Astrocyte (in vitro differentiated cells and primary cell): ENCODE measurements at regions not wholly inside any gene's neighbourhood (a gene's known extent, or its start where the extent isn't known, plus 50 kb on each side); places are given as distances from the start of the nearest gene placed in this dataset.

Experiments
- DNase-seq: peaks from one replicate; pipeline ENCODE4 v3.0.0-alpha.2; 2010; ENCODE audit warnings: low read depth
- FAIRE-seq: peaks from 2 replicates; lab custom pipeline; 2011; peaks lifted over from hg19 to GRCh38; lab: Jason Lieb, UNC
- H2AFZ ChIP-seq: 2 replicates; pipeline ENCODE4 v1.6.0; 2012; ENCODE audit warnings: low read depth, low read length, inconsistent platforms
- H3K27ac ChIP-seq: 2 replicates; pipeline ENCODE4 v1.5.1; 2011; ENCODE audit warnings: low read depth, low read length, inconsistent platforms
- H3K27me3 ChIP-seq: 2 replicates; pipeline ENCODE4 v1.6.0; 2011; ENCODE audit warnings: low read length, inconsistent platforms; ENCODE audit not compliant: insufficient read depth
- H3K36me3 ChIP-seq: 2 replicates; pipeline ENCODE4 v1.5.1; 2011; ENCODE audit warnings: low read length, inconsistent platforms; ENCODE audit not compliant: insufficient read depth
- H3K4me1 ChIP-seq: 2 replicates; pipeline ENCODE4 v1.5.1; 2011; ENCODE audit warnings: low read length, inconsistent platforms; ENCODE audit not compliant: insufficient read depth
- H3K4me2 ChIP-seq: 2 replicates; pipeline ENCODE4 v1.6.0; 2012; ENCODE audit warnings: low read length, inconsistent platforms
- H3K4me3 ChIP-seq: 2 replicates; pipeline ENCODE4 v1.5.1; 2011; ENCODE audit warnings: low read depth, mild to moderate bottlenecking, low read length, inconsistent platforms; ENCODE audit not compliant: insufficient read depth
- H3K79me2 ChIP-seq: 2 replicates; pipeline ENCODE4 v1.6.0; 2012; ENCODE audit warnings: mild to moderate bottlenecking, low read length, inconsistent platforms; ENCODE audit not compliant: insufficient read depth
- H3K9ac ChIP-seq: 2 replicates; pipeline ENCODE4 v1.6.0; 2012; ENCODE audit warnings: mild to moderate bottlenecking, low read length, inconsistent platforms
- H3K9me3 ChIP-seq: 2 replicates; pipeline ENCODE4 v1.5.1; 2012; ENCODE audit warnings: low read depth, mild to moderate bottlenecking, low read length, inconsistent platforms; ENCODE audit not compliant: insufficient read depth
- H4K20me1 ChIP-seq: 2 replicates; pipeline ENCODE4 v1.6.0; 2012; ENCODE audit warnings: low read length, inconsistent platforms; ENCODE audit not compliant: insufficient read depth
- H3K27ac Mint-ChIP-seq: one replicate; pipeline ENCODE4 v1.8.0; 2021; ENCODE audit warnings: mild to moderate bottlenecking, mixed read lengths; ENCODE audit not compliant: unreplicated experiment
- H3K27me3 Mint-ChIP-seq: one replicate; pipeline ENCODE4 v1.8.0; 2021; ENCODE audit warnings: low read depth, mixed read lengths; ENCODE audit not compliant: unreplicated experiment
- H3K36me3 Mint-ChIP-seq: one replicate; pipeline ENCODE4 v1.8.0; 2021; ENCODE audit warnings: low read depth, mixed read lengths; ENCODE audit not compliant: unreplicated experiment
- H3K4me1 Mint-ChIP-seq: one replicate; pipeline ENCODE4 v1.8.0; 2021; ENCODE audit warnings: low read depth, mixed read lengths; ENCODE audit not compliant: unreplicated experiment
- H3K4me3 Mint-ChIP-seq: one replicate; pipeline ENCODE4 v1.8.0; 2021; ENCODE audit warnings: mild to moderate bottlenecking, moderate library complexity, mixed read lengths; ENCODE audit not compliant: unreplicated experiment
- H3K9me3 Mint-ChIP-seq: one replicate; pipeline ENCODE4 v1.8.0; 2021; ENCODE audit warnings: mild to moderate bottlenecking, mixed read lengths; ENCODE audit not compliant: unreplicated experiment
- EZH2 ChIP-seq: IDR thresholded peaks from 2 replicates; pipeline ENCODE4 v1.6.1; 2012; ENCODE audit warnings: mild to moderate bottlenecking, low read length, inconsistent platforms; ENCODE audit not compliant: insufficient read depth
- TF ChIP-seq, protein P1 (sequence below): IDR thresholded peaks from 2 replicates; pipeline ENCODE4 v1.5.1; 2011; ENCODE audit warnings: low read depth, mild to moderate bottlenecking, inconsistent platforms, low read length, moderate library complexity; ENCODE audit not compliant: insufficient read depth

DNA sequence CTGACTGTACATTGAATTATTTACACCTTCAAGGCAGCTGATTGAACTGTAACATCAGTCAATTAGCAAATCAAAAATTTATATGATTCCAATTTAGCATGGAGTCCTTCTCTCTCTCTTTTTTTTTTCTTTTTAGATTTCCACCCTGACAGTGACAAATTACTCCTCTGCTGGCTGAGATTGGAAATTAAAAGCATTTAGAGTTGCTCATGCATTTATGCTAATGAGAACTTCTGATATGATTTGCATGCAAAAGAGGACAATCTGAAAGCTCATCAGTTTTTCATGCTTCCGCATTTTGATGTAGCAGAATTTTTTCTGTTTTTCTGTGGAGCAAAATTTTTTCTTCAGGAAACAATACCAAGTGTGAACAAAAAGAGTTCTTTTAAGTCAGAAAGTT is 130.5 kb upstream of the NOX3 start:
- Mint-ChIP-seq H3K27ac (no peak overlapping the region), H3K9me3 (peaks cover 3% of the 10 kb centered on the region)
- H3K4me2 ChIP-seq = no peak overlapping the region

GRCh38 chr6:155584006-155584405 is 128.4 kb upstream of the NOX3 start:
- H3K36me3 ChIP-seq = no peaks in the 10 kb centered on the region
- H3K9ac ChIP-seq = no peak overlapping the region
- no peak for DNase-seq
- H3K4me3 Mint-ChIP-seq = no peak overlapping the region
- no peak overlapping the region for H2AFZ ChIP-seq
- H4K20me1 ChIP-seq = no peaks in the 10 kb centered on the region
- peaks cover 3% of the 10 kb centered on the region for H3K9me3 Mint-ChIP-seq
- TF ChIP-seq EZH2 = no peak
- TF ChIP-seq, protein P1, sequence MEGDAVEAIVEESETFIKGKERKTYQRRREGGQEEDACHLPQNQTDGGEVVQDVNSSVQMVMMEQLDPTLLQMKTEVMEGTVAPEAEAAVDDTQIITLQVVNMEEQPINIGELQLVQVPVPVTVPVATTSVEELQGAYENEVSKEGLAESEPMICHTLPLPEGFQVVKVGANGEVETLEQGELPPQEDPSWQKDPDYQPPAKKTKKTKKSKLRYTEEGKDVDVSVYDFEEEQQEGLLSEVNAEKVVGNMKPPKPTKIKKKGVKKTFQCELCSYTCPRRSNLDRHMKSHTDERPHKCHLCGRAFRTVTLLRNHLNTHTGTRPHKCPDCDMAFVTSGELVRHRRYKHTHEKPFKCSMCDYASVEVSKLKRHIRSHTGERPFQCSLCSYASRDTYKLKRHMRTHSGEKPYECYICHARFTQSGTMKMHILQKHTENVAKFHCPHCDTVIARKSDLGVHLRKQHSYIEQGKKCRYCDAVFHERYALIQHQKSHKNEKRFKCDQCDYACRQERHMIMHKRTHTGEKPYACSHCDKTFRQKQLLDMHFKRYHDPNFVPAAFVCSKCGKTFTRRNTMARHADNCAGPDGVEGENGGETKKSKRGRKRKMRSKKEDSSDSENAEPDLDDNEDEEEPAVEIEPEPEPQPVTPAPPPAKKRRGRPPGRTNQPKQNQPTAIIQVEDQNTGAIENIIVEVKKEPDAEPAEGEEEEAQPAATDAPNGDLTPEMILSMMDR = no peak
- no peaks in the 10 kb centered on the region for H3K27me3 ChIP-seq
- H3K36me3 Mint-ChIP-seq = no peaks in the 10 kb centered on the region
- peaks cover 2% of the 10 kb centered on the region for H3K4me1 Mint-ChIP-seq
- H3K4me1 ChIP-seq = no peaks in the 10 kb centered on the region
- H3K4me3 ChIP-seq = no peak overlapping the region
- no peaks in the 10 kb centered on the region for H3K79me2 ChIP-seq
- no peak overlapping the region for H3K4me2 ChIP-seq
- no peak overlapping the region for H3K27ac Mint-ChIP-seq
- H3K27ac ChIP-seq = no peak overlapping the region
- H3K9me3 ChIP-seq = no peaks in the 10 kb centered on the region
- FAIRE-seq = no peak
- H3K27me3 Mint-ChIP-seq = no peaks in the 10 kb centered on the region

More for the DNA sequence above, 130.5 kb upstream of the NOX3 start:
- Histone ChIP-seq H2AFZ (no peak overlapping the region), H3K4me1 (no peaks in the 10 kb centered on the region), H3K9me3 (no peaks in the 10 kb centered on the region), H3K9ac (no peak overlapping the region), H3K36me3 (no peaks in the 10 kb centered on the region), H3K27ac (no peak overlapping the region), H3K4me3 (no peak overlapping the region), H3K79me2 (no peaks in the 10 kb centered on the region), H3K27me3 (no peaks in the 10 kb centered on the region), H4K20me1 (no peaks in the 10 kb centered on the region)
- Mint-ChIP-seq H3K27me3 (no peaks in the 10 kb centered on the region), H3K4me1 (no peaks in the 10 kb centered on the region), H3K36me3 (no peaks in the 10 kb centered on the region), H3K4me3 (no peak overlapping the region)
- FAIRE-seq (no peak), DNase-seq (no peak)
- TF ChIP-seq, protein P1 = no peak
- no peak for TF ChIP-seq EZH2

DNA sequence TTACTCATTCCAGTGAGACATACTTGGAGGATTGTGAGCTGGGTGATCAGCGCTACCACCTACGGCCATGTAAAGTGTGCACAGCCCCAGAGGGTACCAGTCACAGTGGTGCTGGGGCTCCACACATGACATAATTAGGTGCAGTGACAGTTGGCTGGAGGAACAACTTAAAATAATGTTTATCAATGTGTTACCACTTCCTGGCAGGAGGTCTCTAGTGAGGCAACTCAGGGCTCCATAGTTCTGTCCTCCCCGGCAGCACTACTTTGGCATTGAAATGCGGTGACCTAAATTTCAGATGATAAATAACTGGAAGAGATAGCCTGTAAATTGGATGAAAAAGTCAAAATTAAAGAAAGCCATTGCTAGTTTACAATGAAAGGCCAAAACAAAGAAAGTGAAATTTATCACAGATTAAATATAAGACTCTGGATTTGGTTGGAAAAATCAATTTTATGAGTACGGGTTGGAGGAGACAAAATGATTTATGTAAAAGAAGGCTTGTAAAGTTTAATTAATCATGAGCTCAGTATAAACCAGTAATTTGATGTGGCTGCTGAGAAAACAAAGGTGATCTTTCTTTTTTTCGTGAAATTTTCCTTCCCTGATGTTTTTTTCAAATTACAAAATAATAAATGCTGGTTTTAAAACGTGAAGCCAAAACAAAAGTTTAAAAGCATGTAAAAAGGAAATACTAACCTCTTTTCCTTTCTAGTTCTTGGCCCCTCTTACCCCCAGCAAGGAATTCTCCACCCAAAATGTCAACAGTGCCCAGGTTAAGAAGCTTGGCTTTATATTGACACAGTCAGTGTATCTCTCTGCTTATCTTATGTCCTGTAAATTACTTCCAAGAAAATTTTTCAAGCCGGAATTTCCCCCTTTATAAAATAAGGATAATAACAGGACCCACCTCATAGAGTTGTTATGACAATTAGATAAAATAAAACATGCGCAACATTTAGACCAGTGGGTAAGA is 126.7 kb upstream of the NOX3 start:
- Histone ChIP-seq H3K36me3 (no peaks in the 10 kb centered on the region), H3K79me2 (no peaks in the 10 kb centered on the region), H3K4me3 (no peak overlapping the region), H3K4me1 (no peaks in the 10 kb centered on the region), H3K27ac (no peak overlapping the region), H3K27me3 (no peaks in the 10 kb centered on the region), H3K4me2 (no peak overlapping the region), H3K9ac (no peak overlapping the region), H3K9me3 (no peaks in the 10 kb centered on the region), H4K20me1 (no peaks in the 10 kb centered on the region), H2AFZ (no peak overlapping the region)
- DNase-seq (no peak), FAIRE-seq (no peak)
- H3K27ac Mint-ChIP-seq = no peak overlapping the region
- H3K4me3 Mint-ChIP-seq = no peak overlapping the region
- H3K36me3 Mint-ChIP-seq = no peaks in the 10 kb centered on the region
- TF ChIP-seq, protein P1 = no peak
- no peak for TF ChIP-seq EZH2
- no peaks in the 10 kb centered on the region for H3K9me3 Mint-ChIP-seq
- peaks cover 6% of the 10 kb centered on the region for H3K4me1 Mint-ChIP-seq
- no peaks in the 10 kb centered on the region for H3K27me3 Mint-ChIP-seq
